ENCODE measurements at regions not wholly inside any gene's neighbourhood (a gene's known extent, or its start where the extent isn't known, plus 50 kb on each side); places are given as distances from the start of the nearest gene placed in this dataset.

- Histone ChIP-seq H3K4me1 (ENCODE audit: control insufficient read depth, low read length) (no peaks in the 10 kb centered on the region), H3K27ac (ENCODE audit: low read depth, low read length) (no peak overlapping the region), H4K20me1 (ENCODE audit: control insufficient read depth, insufficient read depth, low read depth, low read length) (no peaks in the 10 kb centered on the region), H3K4me3 (ENCODE audit: low read length) (no peak overlapping the region), H3K4me2 (ENCODE audit: low read length) (no peak overlapping the region), H3K79me2 (ENCODE audit: control insufficient read depth, low read length) (no peaks in the 10 kb centered on the region), H3K36me3 (ENCODE audit: control insufficient read depth, low read length) (no peaks in the 10 kb centered on the region), H3K27me3 (ENCODE audit: control insufficient read depth, low read length) (no peaks in the 10 kb centered on the region), H3F3A (ENCODE audit: control insufficient read depth, insufficient read depth) (no peaks in the 10 kb centered on the region), H3K9me2 (replicated peaks; ENCODE audit: control insufficient read depth, low read length) (no peaks in the 10 kb centered on the region), H3K9me3 (ENCODE audit: control insufficient read depth, insufficient read depth, low read length) (no peaks in the 10 kb centered on the region)
- no peak for TF ChIP-seq CTCF (IDR thresholded peaks at IDR 0.05; ENCODE audit: low read depth, low read length, poor library complexity, severe bottlenecking)
- no peak for TF ChIP-seq EZH2phosphoT487 (IDR thresholded peaks at IDR 0.05; ENCODE audit: borderline replicate concordance, low read length)
Measured at GRCh38 chr13:84315527-84315926, 433.3 kb upstream of the SLITRK1 start.

GRCh38 chr13:84303035-84303434, 420.8 kb upstream of the SLITRK1 start:
- Histone ChIP-seq H4K20me1 (ENCODE audit: control insufficient read depth, insufficient read depth, low read depth, low read length) (no peaks in the 10 kb centered on the region), H3K9me3 (ENCODE audit: control insufficient read depth, insufficient read depth, low read length) (no peaks in the 10 kb centered on the region), H3K27me3 (ENCODE audit: control insufficient read depth, low read length) (no peaks in the 10 kb centered on the region), H3K79me2 (ENCODE audit: control insufficient read depth, low read length) (no peaks in the 10 kb centered on the region), H3F3A (ENCODE audit: control insufficient read depth, insufficient read depth) (no peaks in the 10 kb centered on the region), H3K9me2 (replicated peaks; ENCODE audit: control insufficient read depth, low read length) (no peaks in the 10 kb centered on the region), H3K36me3 (ENCODE audit: control insufficient read depth, low read length) (no peaks in the 10 kb centered on the region), H3K4me1 (ENCODE audit: control insufficient read depth, low read length) (no peaks in the 10 kb centered on the region), H3K27ac (ENCODE audit: low read depth, low read length) (no peak overlapping the region), H3K4me2 (ENCODE audit: low read length) (no peak overlapping the region), H3K4me3 (ENCODE audit: low read length) (no peak overlapping the region)
- TF ChIP-seq CTCF (IDR thresholded peaks at IDR 0.05; ENCODE audit: low read depth, low read length, poor library complexity, severe bottlenecking) (no peak), EZH2phosphoT487 (IDR thresholded peaks at IDR 0.05; ENCODE audit: borderline replicate concordance, low read length) (no peak)

GRCh38 chr13:84297251-84297650, 415.0 kb upstream of the SLITRK1 start:
- Histone ChIP-seq H3K79me2 (ENCODE audit: control insufficient read depth, low read length) (no peaks in the 10 kb centered on the region), H3K36me3 (ENCODE audit: control insufficient read depth, low read length) (no peaks in the 10 kb centered on the region), H3K9me3 (ENCODE audit: control insufficient read depth, insufficient read depth, low read length) (no peaks in the 10 kb centered on the region), H3F3A (ENCODE audit: control insufficient read depth, insufficient read depth) (no peaks in the 10 kb centered on the region), H3K4me2 (ENCODE audit: low read length) (no peak overlapping the region), H3K4me1 (ENCODE audit: control insufficient read depth, low read length) (no peaks in the 10 kb centered on the region), H3K27ac (ENCODE audit: low read depth, low read length) (no peak overlapping the region), H3K4me3 (ENCODE audit: low read length) (no peak overlapping the region), H4K20me1 (ENCODE audit: control insufficient read depth, insufficient read depth, low read depth, low read length) (no peaks in the 10 kb centered on the region), H3K9me2 (replicated peaks; ENCODE audit: control insufficient read depth, low read length) (no peaks in the 10 kb centered on the region), H3K27me3 (ENCODE audit: control insufficient read depth, low read length) (no peaks in the 10 kb centered on the region)
- TF ChIP-seq CTCF (IDR thresholded peaks at IDR 0.05; ENCODE audit: low read depth, low read length, poor library complexity, severe bottlenecking) (no peak), EZH2phosphoT487 (IDR thresholded peaks at IDR 0.05; ENCODE audit: borderline replicate concordance, low read length) (no peak)

- no peak overlapping the region for H3K4me3 ChIP-seq (ENCODE audit: low read length)
- H3F3A ChIP-seq (ENCODE audit: control insufficient read depth, insufficient read depth) = no peaks in the 10 kb centered on the region
- H4K20me1 ChIP-seq (ENCODE audit: control insufficient read depth, insufficient read depth, low read depth, low read length) = no peaks in the 10 kb centered on the region
- H3K4me2 ChIP-seq (ENCODE audit: low read length) = no peak overlapping the region
- no peak overlapping the region for H3K27ac ChIP-seq (ENCODE audit: low read depth, low read length)
- H3K36me3 ChIP-seq (ENCODE audit: control insufficient read depth, low read length) = no peaks in the 10 kb centered on the region
- no peaks in the 10 kb centered on the region for H3K79me2 ChIP-seq (ENCODE audit: control insufficient read depth, low read length)
- H3K4me1 ChIP-seq (ENCODE audit: control insufficient read depth, low read length) = no peaks in the 10 kb centered on the region
- no peaks in the 10 kb centered on the region for H3K9me2 ChIP-seq (replicated peaks; ENCODE audit: control insufficient read depth, low read length)
- TF ChIP-seq EZH2phosphoT487 (IDR thresholded peaks at IDR 0.05; ENCODE audit: borderline replicate concordance, low read length) (no peak), CTCF (IDR thresholded peaks at IDR 0.05; ENCODE audit: low read depth, low read length, poor library complexity, severe bottlenecking) (no peak)
- H3K27me3 ChIP-seq (ENCODE audit: control insufficient read depth, low read length) = no peaks in the 10 kb centered on the region
- H3K9me3 ChIP-seq (ENCODE audit: control insufficient read depth, insufficient read depth, low read length) = no peaks in the 10 kb centered on the region
Measured at GRCh38 chr13:84296401-84296800, 414.1 kb upstream of the SLITRK1 start.

All from DOHH2 (cell line).